Stimulated activated CD4-positive, alpha-beta T cell treated with anti-CD3 and anti-CD28 coated beads, Interleukin-1b, Interleukin-23, amount 100 ng/mL, for 24 hours (primary cell): ENCODE measurements at regions not wholly inside any gene's neighbourhood (a gene's known extent, or its start where the extent isn't known, plus 50 kb on each side); places are given as distances from the start of the nearest gene placed in this dataset.
"Not testable (repeated sequence)": the region's sequence is repeated elsewhere in the genome, so short reads cannot be mapped to it uniquely, and the experiment has no call there.

Experiments
- DNase-seq, 4 experiments: peaks; one replicate each; pipeline ENCODE4 v3.0.0-alpha.2; 2020; ENCODE audit warnings: low read depth in 4 of 4, low spot score in 1 of 4

GRCh38 chr4:64016893-64017292 lies 392.4 kb downstream of the TECRL start:
- no peak for DNase-seq

GRCh38 chr4:64014647-64015046 lies 394.6 kb downstream of the TECRL start:
- no peak for DNase-seq

- no peak for DNase-seq
These were observed 407.9 kb downstream of the TECRL start for GRCh38 chr4:64001229-64001898.

GRCh38 chr4:64000241-64000640 lies 409.0 kb downstream of the TECRL start:
- no peak for DNase-seq

GRCh38 chr4:63986253-63986652 lies 423.0 kb downstream of the TECRL start:
- no peak for DNase-seq

GRCh38 chr4:63983224-63983623 lies 426.0 kb downstream of the TECRL start:
- no peak for DNase-seq

GRCh38 chr4:63965875-63966274 lies 443.4 kb downstream of the TECRL start:
- DNase-seq, result no peak

GRCh38 chr4:63942706-63943286 lies 466.5 kb downstream of the TECRL start:
- not testable (repeated sequence) for DNase-seq

GRCh38 chr4:63937961-63938360 lies 471.3 kb downstream of the TECRL start:
- no peak for DNase-seq

GRCh38 chr4:63922146-63922545 lies 487.1 kb downstream of the TECRL start:
- DNase-seq, result no peak

GRCh38 chr4:63921561-63921960 lies 487.7 kb downstream of the TECRL start:
- DNase-seq, result no peak

GRCh38 chr4:63919636-63920365 lies 489.4 kb downstream of the TECRL start:
- no peak for DNase-seq

GRCh38 chr4:63906660-63907183 lies 502.5 kb downstream of the TECRL start:
- DNase-seq, result no peak

GRCh38 chr4:63904201-63904600 lies 505.0 kb downstream of the TECRL start:
- DNase-seq, result no peak

GRCh38 chr4:63901304-63901703 lies 507.9 kb downstream of the TECRL start:
- no peak for DNase-seq

GRCh38 chr4:63898961-63899360 lies 510.3 kb downstream of the TECRL start:
- no peak for DNase-seq

GRCh38 chr4:63894161-63894560 lies 515.1 kb downstream of the TECRL start:
- DNase-seq, result no peak

GRCh38 chr4:63869370-63869769 lies 539.9 kb downstream of the TECRL start:
- no peak for DNase-seq

- no peak for DNase-seq
These were observed 557.8 kb downstream of the TECRL start for GRCh38 chr4:63851496-63851895.

- no peak for DNase-seq
These were observed 568.0 kb downstream of the TECRL start for GRCh38 chr4:63841266-63841665.

- DNase-seq, result no peak
These were observed 577.6 kb downstream of the TECRL start for GRCh38 chr4:63831590-63832155.
